BLaER1 (cell line): ENCODE measurements at regions not wholly inside any gene's neighbourhood (a gene's known extent, or its start where the extent isn't known, plus 50 kb on each side); places are given as distances from the start of the nearest gene placed in this dataset.
"Not testable (repeated sequence)": the region's sequence is repeated elsewhere in the genome, so short reads cannot be mapped to it uniquely, and the experiment has no call there.

Source experiments
- H3K27ac ChIP-seq: shearing (Covaris generic); formaldehyde crosslinking; 2 replicates; pipeline ENCODE4 v1.8.1; 2022
- H3K27me3 ChIP-seq: shearing (Covaris generic); formaldehyde crosslinking; 2 replicates; pipeline ENCODE4 v1.8.1; 2022
- H3K36me3 ChIP-seq: shearing (Covaris generic); formaldehyde crosslinking; 2 replicates; pipeline ENCODE4 v1.8.1; 2022
- H3K4me1 ChIP-seq: shearing (Covaris generic); formaldehyde crosslinking; 2 replicates; pipeline ENCODE4 v1.8.1; 2022
- H3K4me2 ChIP-seq: shearing (Covaris generic); formaldehyde crosslinking; 2 replicates; pipeline ENCODE4 v1.8.1; 2022
- H3K4me3 ChIP-seq: shearing (Covaris generic); formaldehyde crosslinking; 2 replicates; pipeline ENCODE4 v1.8.1; 2022
- H3K9ac ChIP-seq: shearing (Covaris generic); formaldehyde crosslinking; 2 replicates; pipeline ENCODE4 v1.8.1; 2022
- H3K9me3 ChIP-seq: shearing (Covaris generic); formaldehyde crosslinking; 2 replicates; pipeline ENCODE4 v1.8.1; 2022
- H4K20me1 ChIP-seq: shearing (Covaris generic); formaldehyde crosslinking; 2 replicates; pipeline ENCODE4 v1.8.1; 2022
- Cebpa-rat ChIP-seq: shearing (Covaris generic); IDR thresholded peaks from 2 replicates; pipeline ENCODE4 v1.8.1; 2022

- H3K27me3 ChIP-seq: no peaks in the 10 kb centered on the region
- H3K4me1 ChIP-seq: no peaks in the 10 kb centered on the region
- peaks cover 15% of the 10 kb centered on the region for H3K9me3 ChIP-seq
- H3K27ac ChIP-seq: no peak overlapping the region
- H3K4me2 ChIP-seq: no peak overlapping the region
- no peaks in the 10 kb centered on the region for H4K20me1 ChIP-seq
- H3K36me3 ChIP-seq: no peaks in the 10 kb centered on the region
- TF ChIP-seq Cebpa-rat: no peak
- no peak overlapping the region for H3K9ac ChIP-seq
- no peak overlapping the region for H3K4me3 ChIP-seq
These were observed 132.1 kb downstream of the PCSK1 start for GRCh38 chr5:96300976-96301375.

GRCh38 chr5:96297867-96298266 lies 135.2 kb downstream of the PCSK1 start:
- peaks cover 6% of the 10 kb centered on the region; the same call in 1 of the 2 replicates for H3K9me3 ChIP-seq
- no peak for TF ChIP-seq Cebpa-rat
- H3K27ac ChIP-seq: no peak overlapping the region
- no peaks in the 10 kb centered on the region for H4K20me1 ChIP-seq
- H3K27me3 ChIP-seq: no peaks in the 10 kb centered on the region
- no peaks in the 10 kb centered on the region for H3K36me3 ChIP-seq
- no peak overlapping the region for H3K4me3 ChIP-seq
- H3K4me1 ChIP-seq: no peaks in the 10 kb centered on the region
- H3K4me2 ChIP-seq: no peak overlapping the region
- no peak overlapping the region for H3K9ac ChIP-seq

DNA sequence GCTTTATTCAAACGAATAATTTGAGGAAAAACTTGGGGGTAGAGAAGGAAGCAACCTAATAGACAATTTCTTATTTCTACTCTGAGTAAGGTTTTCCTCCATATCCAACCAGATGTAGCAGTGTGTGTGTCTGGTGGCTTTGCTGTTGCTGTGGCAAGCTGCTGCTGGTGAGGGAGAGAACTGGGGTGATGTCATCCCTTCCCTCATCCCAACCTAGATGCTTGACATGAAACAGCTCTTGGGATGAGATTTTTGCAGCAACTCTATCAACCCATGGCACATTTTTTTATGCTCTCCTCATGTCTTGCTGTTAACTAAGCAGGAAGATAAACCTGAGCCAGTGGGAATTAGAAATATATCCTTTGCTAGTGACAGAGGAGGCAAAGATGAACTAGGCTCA lies 135.8 kb downstream of the PCSK1 start:
- no peak for TF ChIP-seq Cebpa-rat
- Histone ChIP-seq H3K4me1 (no peaks in the 10 kb centered on the region), H3K27me3 (no peaks in the 10 kb centered on the region), H4K20me1 (no peaks in the 10 kb centered on the region), H3K27ac (no peak overlapping the region), H3K4me2 (no peak overlapping the region), H3K36me3 (no peaks in the 10 kb centered on the region), H3K4me3 (no peak overlapping the region), H3K9me3 (no peaks in the 10 kb centered on the region; the same call in 1 of the 2 replicates), H3K9ac (no peak overlapping the region)

DNA sequence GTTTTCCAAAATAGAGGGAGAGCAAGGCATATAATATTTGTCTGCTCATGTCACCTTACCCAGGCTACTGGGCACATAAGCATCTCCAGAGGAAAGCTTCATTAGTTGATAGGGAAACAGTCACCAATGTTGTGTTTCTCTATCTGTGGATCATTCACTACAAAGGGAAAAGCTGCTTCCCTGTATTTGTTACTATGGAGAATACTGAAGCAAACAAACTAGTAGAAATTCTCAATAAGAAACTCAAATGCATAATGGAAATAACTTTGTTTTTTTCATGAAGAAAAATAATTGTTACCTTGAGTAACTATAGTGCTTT lies 138.2 kb downstream of the PCSK1 start:
- no peak overlapping the region for H3K4me2 ChIP-seq
- no peaks in the 10 kb centered on the region for H4K20me1 ChIP-seq
- H3K4me1 ChIP-seq: no peaks in the 10 kb centered on the region
- no peak overlapping the region for H3K27ac ChIP-seq
- no peak overlapping the region for H3K4me3 ChIP-seq
- no peaks in the 10 kb centered on the region for H3K36me3 ChIP-seq
- TF ChIP-seq Cebpa-rat: no peak
- H3K27me3 ChIP-seq: no peaks in the 10 kb centered on the region
- H3K9me3 ChIP-seq: no peaks in the 10 kb centered on the region
- H3K9ac ChIP-seq: no peak overlapping the region

DNA sequence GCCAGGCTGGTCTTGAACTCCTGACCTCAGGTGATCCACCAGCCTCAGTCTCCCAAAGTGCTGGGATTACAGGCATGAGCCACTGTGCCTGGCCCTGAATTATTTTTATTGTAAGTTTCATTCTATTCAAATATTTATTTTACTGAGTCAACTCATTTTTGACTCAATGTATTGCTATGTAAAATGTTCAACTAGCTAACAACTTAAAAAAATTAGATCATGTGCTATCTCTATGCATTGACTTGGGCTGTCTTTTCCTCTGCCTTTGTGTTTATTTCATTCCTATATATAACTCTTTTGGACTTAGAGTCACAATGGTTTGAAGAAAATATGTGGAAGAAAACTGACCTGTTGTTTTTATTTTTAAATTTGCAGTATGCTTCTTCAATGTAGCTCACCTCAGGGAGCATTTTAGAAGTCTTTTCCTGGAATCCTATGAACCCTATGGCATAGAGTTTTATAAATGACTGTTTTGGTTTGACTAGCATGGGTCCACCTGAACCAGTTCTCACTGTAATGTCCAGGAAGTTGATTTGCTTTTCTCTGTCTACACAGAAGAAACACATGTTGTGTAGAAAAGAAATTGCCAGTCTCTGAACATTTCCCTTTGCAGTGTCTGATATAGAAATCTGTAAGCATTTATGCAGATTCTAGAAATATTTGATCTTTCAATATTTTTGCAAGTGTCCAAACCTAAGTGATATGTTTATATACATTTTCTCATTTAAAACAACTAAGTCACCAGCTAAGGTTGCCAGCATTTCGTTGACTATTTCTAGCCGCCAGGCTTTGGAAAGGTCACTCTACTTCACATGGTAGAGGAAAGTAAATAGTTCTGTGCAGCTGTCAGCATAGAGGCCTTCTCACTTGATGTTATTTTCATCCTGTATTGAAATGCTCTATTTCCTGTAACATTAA lies 138.8 kb downstream of the PCSK1 start:
- Histone ChIP-seq H3K27ac (no peak overlapping the region), H3K4me3 (no peak overlapping the region), H3K4me2 (no peak overlapping the region), H3K9ac (no peak overlapping the region), H3K4me1 (no peaks in the 10 kb centered on the region), H3K36me3 (no peaks in the 10 kb centered on the region), H3K9me3 (peaks cover under 1% of the 10 kb centered on the region; the same call in 1 of the 2 replicates), H4K20me1 (no peaks in the 10 kb centered on the region), H3K27me3 (no peaks in the 10 kb centered on the region)
- no peak for TF ChIP-seq Cebpa-rat

GRCh38 chr5:96292582-96293247 lies 140.3 kb downstream of the PCSK1 start:
- Histone ChIP-seq H3K9me3 (peaks cover 3% of the 10 kb centered on the region; the same call in 1 of the 2 replicates), H4K20me1 (no peaks in the 10 kb centered on the region), H3K4me3 (no peak overlapping the region), H3K27me3 (no peaks in the 10 kb centered on the region), H3K4me1 (no peaks in the 10 kb centered on the region), H3K27ac (no peak overlapping the region), H3K36me3 (no peaks in the 10 kb centered on the region), H3K4me2 (no peak overlapping the region), H3K9ac (no peak overlapping the region)
- TF ChIP-seq Cebpa-rat: no peak

GRCh38 chr5:96289287-96289686 lies 143.8 kb downstream of the PCSK1 start:
- H3K4me1 ChIP-seq, H3K4me3 ChIP-seq, H3K36me3 ChIP-seq, H4K20me1 ChIP-seq, H3K4me2 ChIP-seq, H3K9ac ChIP-seq, H3K27me3 ChIP-seq, H3K27ac ChIP-seq, H3K9me3 ChIP-seq: not testable (repeated sequence)

- Histone ChIP-seq H3K27me3 (no peaks in the 10 kb centered on the region), H3K27ac (no peak overlapping the region), H3K4me3 (no peak overlapping the region), H3K9ac (no peak overlapping the region), H3K9me3 (peaks cover 3% of the 10 kb centered on the region; the same call in 1 of the 2 replicates), H3K4me2 (no peak overlapping the region), H3K4me1 (no peaks in the 10 kb centered on the region), H3K36me3 (no peaks in the 10 kb centered on the region), H4K20me1 (no peaks in the 10 kb centered on the region)
- no peak for TF ChIP-seq Cebpa-rat
These were observed 144.2 kb downstream of the PCSK1 start for GRCh38 chr5:96288845-96289185.

- Histone ChIP-seq H3K36me3 (no peaks in the 10 kb centered on the region), H3K27ac (no peak overlapping the region), H3K4me1 (no peaks in the 10 kb centered on the region), H4K20me1 (no peaks in the 10 kb centered on the region), H3K4me3 (no peak overlapping the region), H3K9ac (no peak overlapping the region), H3K9me3 (peaks cover 3% of the 10 kb centered on the region; the same call in 1 of the 2 replicates), H3K4me2 (no peak overlapping the region), H3K27me3 (no peaks in the 10 kb centered on the region)
- TF ChIP-seq Cebpa-rat: no peak
These were observed 144.7 kb downstream of the PCSK1 start for GRCh38 chr5:96288166-96288844.

DNA sequence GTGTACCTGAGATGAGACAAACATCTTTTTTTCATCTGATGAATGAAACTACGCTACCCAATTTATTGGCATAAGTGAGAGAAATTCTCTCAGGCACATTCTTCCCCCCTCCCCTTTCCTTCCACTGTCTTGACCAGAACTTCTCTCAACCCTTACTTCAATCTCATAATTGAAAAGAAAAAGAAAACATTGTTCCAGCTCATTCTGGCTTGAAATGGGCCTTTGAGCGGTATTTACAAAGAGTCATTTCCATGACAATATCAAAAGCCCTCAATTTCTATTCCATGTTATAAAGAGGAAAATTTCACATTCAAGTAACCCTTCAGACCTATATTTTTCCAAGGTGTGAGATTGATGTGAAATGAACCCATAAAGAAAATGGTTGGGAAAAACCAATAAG lies 145.9 kb downstream of the PCSK1 start:
- Histone ChIP-seq H3K27ac (no peak overlapping the region), H3K36me3 (no peaks in the 10 kb centered on the region), H3K9me3 (peaks cover 3% of the 10 kb centered on the region; the same call in 1 of the 2 replicates), H4K20me1 (no peaks in the 10 kb centered on the region), H3K4me2 (no peak overlapping the region), H3K9ac (no peak overlapping the region), H3K27me3 (no peaks in the 10 kb centered on the region), H3K4me1 (no peaks in the 10 kb centered on the region), H3K4me3 (no peak overlapping the region)
- no peak for TF ChIP-seq Cebpa-rat
